Ascending aorta (tissue), 2 donors: ENCODE measurements at regions not wholly inside any gene's neighbourhood (a gene's known extent, or its start where the extent isn't known, plus 50 kb on each side); places are given as distances from the start of the nearest gene placed in this dataset.

Experiments used
- DNase-seq, 2 donors: peaks; one replicate each; pipeline ENCODE4 v3.0.0-alpha.2; 2019; ENCODE audit warnings: low spot score in 2 of 2
- H3K27ac ChIP-seq, 2 donors: fragments of 200-600 bp; sonication (generic); one replicate each; pipeline ENCODE4 v1.5.1; 2016 to 2017; ENCODE audit warnings: mild to moderate bottlenecking in 1 of 2
- H3K27me3 ChIP-seq: fragments of 200-600 bp; sonication (generic); one replicate; pipeline ENCODE4 v1.5.1; 2017
- H3K36me3 ChIP-seq, 2 donors: fragments of 200-600 bp; sonication (generic); one replicate each; pipeline ENCODE4 v1.5.1; 2016
- H3K4me1 ChIP-seq, 2 donors: fragments of 200-600 bp; sonication (generic); one replicate each; pipeline ENCODE4 v1.5.1; 2016 to 2017; ENCODE audit warnings: mild to moderate bottlenecking in 1 of 2
- H3K4me3 ChIP-seq, 2 donors: fragments of 200-600 bp; sonication (generic); one replicate each; pipeline ENCODE4 v1.5.1; 2016 to 2017; ENCODE audit warnings: mild to moderate bottlenecking in 1 of 2
- H3K9me3 ChIP-seq, 2 donors: fragments of 200-600 bp; sonication (generic); one replicate each; pipeline ENCODE4 v1.5.1; 2016
- intact Hi-C: fragments of 100-400 bp; cut with DNase I; formaldehyde crosslinking; loops from one replicate; pipeline ENCODE4 v1.15.1; 2023
- TF ChIP-seq, protein P1 (sequence below), 3 experiments: fragments of 200-600 bp in 2 of 3; fragments of 450-650 bp in 1 of 3; sonication (generic) in 2 of 3; IDR thresholded peaks; one replicate each; pipeline ENCODE4 v1.5.1; 2016 to 2019; ENCODE audit warnings: antibody characterized with exemption in 3 of 3, mild to moderate bottlenecking in 1 of 3, moderate library complexity in 1 of 3

- no peaks in the 10 kb centered on the region for H3K4me1 ChIP-seq
- TF ChIP-seq, protein P1, sequence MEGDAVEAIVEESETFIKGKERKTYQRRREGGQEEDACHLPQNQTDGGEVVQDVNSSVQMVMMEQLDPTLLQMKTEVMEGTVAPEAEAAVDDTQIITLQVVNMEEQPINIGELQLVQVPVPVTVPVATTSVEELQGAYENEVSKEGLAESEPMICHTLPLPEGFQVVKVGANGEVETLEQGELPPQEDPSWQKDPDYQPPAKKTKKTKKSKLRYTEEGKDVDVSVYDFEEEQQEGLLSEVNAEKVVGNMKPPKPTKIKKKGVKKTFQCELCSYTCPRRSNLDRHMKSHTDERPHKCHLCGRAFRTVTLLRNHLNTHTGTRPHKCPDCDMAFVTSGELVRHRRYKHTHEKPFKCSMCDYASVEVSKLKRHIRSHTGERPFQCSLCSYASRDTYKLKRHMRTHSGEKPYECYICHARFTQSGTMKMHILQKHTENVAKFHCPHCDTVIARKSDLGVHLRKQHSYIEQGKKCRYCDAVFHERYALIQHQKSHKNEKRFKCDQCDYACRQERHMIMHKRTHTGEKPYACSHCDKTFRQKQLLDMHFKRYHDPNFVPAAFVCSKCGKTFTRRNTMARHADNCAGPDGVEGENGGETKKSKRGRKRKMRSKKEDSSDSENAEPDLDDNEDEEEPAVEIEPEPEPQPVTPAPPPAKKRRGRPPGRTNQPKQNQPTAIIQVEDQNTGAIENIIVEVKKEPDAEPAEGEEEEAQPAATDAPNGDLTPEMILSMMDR (IDR thresholded peaks at IDR 0.05) = no peak
- intact Hi-C loops = no loop called here
- H3K9me3 ChIP-seq = no peaks in the 10 kb centered on the region
- no peak for DNase-seq
- H3K4me3 ChIP-seq = no peak overlapping the region
- H3K27ac ChIP-seq = no peak overlapping the region
- H3K27me3 ChIP-seq = no peaks in the 10 kb centered on the region
- no peaks in the 10 kb centered on the region for H3K36me3 ChIP-seq
These were observed 263.4 kb downstream of the GLUD2 start for GRCh38 chrX:121310820-121311219.

DNA sequence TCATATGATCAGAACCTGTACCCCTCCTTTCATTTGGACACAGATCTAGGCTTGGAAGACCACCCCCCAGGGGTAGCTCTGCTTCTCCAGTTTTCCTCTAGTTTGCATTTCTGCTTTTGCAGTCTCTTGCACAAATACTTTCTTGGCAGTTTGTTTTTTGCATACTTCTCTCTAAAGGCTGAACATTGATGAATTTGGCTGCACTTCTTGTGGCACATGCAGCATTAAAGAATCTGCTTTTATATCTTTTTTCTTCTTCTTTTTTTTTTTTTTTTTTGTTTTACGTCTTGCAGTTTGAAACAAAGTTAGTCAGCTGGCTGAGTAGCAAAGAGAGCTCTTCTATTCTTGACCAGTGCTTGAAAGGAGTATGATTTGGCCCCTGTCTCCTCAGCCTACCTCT lies 273.0 kb downstream of the GLUD2 start:
- TF ChIP-seq, protein P1 (IDR thresholded peaks at IDR 0.05) = no peak
- no peaks in the 10 kb centered on the region for H3K27me3 ChIP-seq
- H3K9me3 ChIP-seq = no peaks in the 10 kb centered on the region
- H3K4me1 ChIP-seq = no peaks in the 10 kb centered on the region
- H3K36me3 ChIP-seq = no peaks in the 10 kb centered on the region
- no peak overlapping the region for H3K4me3 ChIP-seq
- H3K27ac ChIP-seq = no peak overlapping the region
- DNase-seq = no peak
- intact Hi-C loops = no loop called here

GRCh38 chrX:121322159-121322558 lies 274.7 kb downstream of the GLUD2 start:
- no peak overlapping the region for H3K27ac ChIP-seq
- H3K36me3 ChIP-seq = no peaks in the 10 kb centered on the region
- H3K9me3 ChIP-seq = no peaks in the 10 kb centered on the region
- intact Hi-C loops = no loop called here
- no peaks in the 10 kb centered on the region for H3K27me3 ChIP-seq
- TF ChIP-seq, protein P1 (IDR thresholded peaks at IDR 0.05) = no peak
- no peak overlapping the region for H3K4me3 ChIP-seq
- H3K4me1 ChIP-seq = no peaks in the 10 kb centered on the region
- no peak for DNase-seq

DNA sequence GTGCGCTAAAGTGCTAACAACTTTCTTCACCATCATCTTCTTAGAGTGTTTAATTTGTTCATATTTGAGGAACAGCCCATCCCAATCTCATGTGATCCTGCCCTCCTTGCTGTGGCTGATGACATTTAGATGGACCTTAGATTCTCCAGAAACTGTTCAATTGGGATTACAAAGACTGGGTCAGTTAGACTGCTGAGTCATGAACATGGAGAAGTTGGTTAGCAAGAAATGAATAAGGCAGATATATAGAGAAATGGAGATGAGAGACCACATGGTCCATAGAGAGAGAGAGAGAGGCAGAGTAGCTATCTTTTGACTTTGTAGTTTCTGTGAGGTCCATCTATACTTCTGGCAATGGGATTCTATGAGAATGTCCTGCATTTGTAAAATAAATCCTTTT lies 275.9 kb downstream of the GLUD2 start:
- H3K4me3 ChIP-seq = no peak overlapping the region
- H3K9me3 ChIP-seq = no peaks in the 10 kb centered on the region
- H3K27ac ChIP-seq = no peak overlapping the region
- no peaks in the 10 kb centered on the region for H3K36me3 ChIP-seq
- H3K27me3 ChIP-seq = no peaks in the 10 kb centered on the region
- TF ChIP-seq, protein P1 (IDR thresholded peaks at IDR 0.05) = no peak
- H3K4me1 ChIP-seq = no peaks in the 10 kb centered on the region
- no peak for DNase-seq
- intact Hi-C loops = no loop called here

- H3K27me3 ChIP-seq = no peaks in the 10 kb centered on the region
- no peaks in the 10 kb centered on the region for H3K9me3 ChIP-seq
- no peak overlapping the region for H3K4me3 ChIP-seq
These were observed 286.5 kb downstream of the GLUD2 start for GRCh38 chrX:121333942-121334341.

More at GRCh38 chrX:121333942-121334341, 286.5 kb downstream of the GLUD2 start:
- DNase-seq = no peak
- intact Hi-C loops = no loop called here
- H3K36me3 ChIP-seq = no peaks in the 10 kb centered on the region
- no peak overlapping the region for H3K27ac ChIP-seq
- no peaks in the 10 kb centered on the region for H3K4me1 ChIP-seq
- TF ChIP-seq, protein P1 (IDR thresholded peaks at IDR 0.05) = no peak
